CD4-positive, alpha-beta memory T cell (primary cell): ENCODE measurements at regions not wholly inside any gene's neighbourhood (a gene's known extent, or its start where the extent isn't known, plus 50 kb on each side); places are given as distances from the start of the nearest gene placed in this dataset.

Experiments used
- CTCF ChIA-PET: fragments of 350-600 bp; sonication (Branson Sonifier 250); formaldehyde crosslinking; loops from one replicate; lab custom pipeline; 2021; ENCODE audit warnings: inconsistent platforms; ENCODE audit not compliant: partially characterized antibody; lab: Charles Lee
- POLR2A ChIA-PET: fragments of 350-600 bp; sonication (Branson Sonifier 250); formaldehyde crosslinking; loops from one replicate; lab custom pipeline; 2021; ENCODE audit not compliant: partially characterized antibody; lab: Charles Lee
- DNase-seq, 5 donors: peaks; one replicate each; pipeline versions ENCODE4 v3.0.0 to v3.0.0-alpha.2; 2020 to 2022; ENCODE audit warnings: mixed read lengths in 1 of 5
- H3K27ac ChIP-seq: one replicate; pipeline ENCODE4 v1.7.0; 2013; ENCODE audit warnings: low read depth, low read length
- H3K27me3 ChIP-seq: 2 replicates; pipeline ENCODE4 v1.7.0; 2013; ENCODE audit warnings: mild to moderate bottlenecking, low read length, moderate library complexity; ENCODE audit not compliant: insufficient read depth
- H3K36me3 ChIP-seq: 2 replicates; pipeline ENCODE4 v1.7.0; 2013; ENCODE audit warnings: mild to moderate bottlenecking, low read length, moderate library complexity; ENCODE audit not compliant: insufficient read depth
- H3K4me1 ChIP-seq: 2 replicates; pipeline ENCODE4 v1.7.0; 2013; ENCODE audit warnings: mild to moderate bottlenecking, low read length, moderate library complexity; ENCODE audit not compliant: insufficient read depth
- H3K4me3 ChIP-seq, 2 donors: one replicate each; pipeline ENCODE4 v1.7.0; 2013; ENCODE audit warnings: low read length in 2 of 2, mild to moderate bottlenecking in 1 of 2
- H3K9me3 ChIP-seq, 2 donors: one replicate each; pipeline ENCODE4 v1.7.0; 2013; ENCODE audit warnings: low read length in 2 of 2, control low read depth in 1 of 2; ENCODE audit not compliant: control insufficient read depth in 1 of 2
- H3K27ac Mint-ChIP-seq, 7 donors: one replicate each; pipeline ENCODE4 v1.8.0; 2020 to 2021; ENCODE audit warnings: mixed read lengths in 7 of 7, mild to moderate bottlenecking in 6 of 7, inconsistent platforms in 3 of 7, moderate library complexity in 3 of 7
- H3K27me3 Mint-ChIP-seq, 2 donors: one replicate each; pipeline ENCODE4 v1.8.0; 2020 to 2021; ENCODE audit warnings: mixed read lengths in 2 of 2
- H3K36me3 Mint-ChIP-seq, 2 donors: one replicate each; pipeline ENCODE4 v1.8.0; 2020 to 2021; ENCODE audit warnings: mixed read lengths in 2 of 2, inconsistent platforms in 1 of 2, mild to moderate bottlenecking in 1 of 2
- H3K4me1 Mint-ChIP-seq, 4 donors: one replicate each; pipeline ENCODE4 v1.8.0; 2020 to 2021; ENCODE audit warnings: mixed read lengths in 4 of 4, mild to moderate bottlenecking in 1 of 4
- H3K4me3 Mint-ChIP-seq, 8 donors: one replicate each; pipeline ENCODE4 v1.8.0; 2020 to 2021; ENCODE audit warnings: mixed read lengths in 8 of 8, mild to moderate bottlenecking in 7 of 8, moderate library complexity in 6 of 8, inconsistent platforms in 3 of 8
- H3K9me3 Mint-ChIP-seq, 8 donors: one replicate each; pipeline ENCODE4 v1.8.0; 2020 to 2021; ENCODE audit warnings: mixed read lengths in 8 of 8, mild to moderate bottlenecking in 5 of 8, inconsistent platforms in 3 of 8, moderate library complexity in 1 of 8
- intact Hi-C: fragments of 100-400 bp; cut with micrococcal nuclease; formaldehyde crosslinking; loops from one replicate; pipeline ENCODE4 v1.15.1; 2023

DNA sequence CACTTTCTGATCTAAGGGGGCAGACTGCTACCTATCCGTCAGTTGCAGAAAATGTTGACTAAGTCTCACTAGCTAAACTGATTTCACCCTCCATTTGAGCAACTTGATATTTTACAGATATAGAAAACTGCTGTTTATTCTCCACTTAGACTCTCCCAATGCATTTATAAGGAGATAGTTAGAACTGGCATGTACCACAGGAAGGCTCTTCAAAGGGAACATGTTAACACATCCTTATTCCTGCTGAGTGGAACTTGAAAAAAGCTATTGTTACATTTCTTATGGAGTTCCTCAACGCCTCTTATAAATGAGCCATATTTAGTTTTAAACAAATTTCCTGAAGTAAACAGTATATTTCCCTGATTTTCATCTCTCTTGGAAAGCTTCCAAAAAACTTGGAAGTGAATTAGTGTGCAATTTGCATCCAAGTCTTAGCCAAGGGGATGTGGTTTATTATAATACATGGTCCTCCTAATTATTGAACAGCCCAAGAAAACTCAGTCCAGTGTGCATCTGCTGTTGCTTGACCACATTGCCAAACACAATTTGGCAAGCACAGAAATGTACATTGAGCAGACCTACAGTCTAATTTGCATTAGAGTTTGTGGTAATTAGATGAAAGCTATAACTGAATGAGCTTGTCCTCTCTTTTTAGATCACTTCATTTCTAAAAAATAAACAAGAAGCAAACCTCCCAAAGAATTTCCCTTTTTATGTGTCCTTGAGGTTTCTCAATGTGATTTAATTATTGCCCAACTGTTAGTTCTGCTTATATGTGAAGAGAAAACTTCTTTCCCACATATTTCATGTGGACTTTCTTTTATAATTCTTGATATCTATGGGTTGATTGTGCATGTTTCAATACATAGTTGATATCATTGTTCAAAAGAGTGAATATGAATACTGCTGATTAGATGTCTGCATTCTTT, 72.6 kb upstream of the DPH6 start:
- Mint-ChIP-seq H3K4me3 (no peak overlapping the region), H3K9me3 (peaks cover 0 to 12% (median 5%) of the 10 kb centered on the region in 8 donors), H3K4me1 (no peaks in the 10 kb centered on the region), H3K27ac (no peak overlapping the region), H3K27me3 (peaks cover 3 to 7% of the 10 kb centered on the region in 2 donors), H3K36me3 (no peaks in the 10 kb centered on the region)
- no peak overlapping the region for H3K27ac ChIP-seq
- ChIA-PET CTCF (no interaction called here), POLR2A (no interaction called here)
- no peaks in the 10 kb centered on the region for H3K9me3 ChIP-seq
- no peaks in the 10 kb centered on the region for H3K36me3 ChIP-seq
- intact Hi-C loops, result no loop called here
- H3K4me3 ChIP-seq, result no peak overlapping the region
- H3K27me3 ChIP-seq, result no peaks in the 10 kb centered on the region
- no peak for DNase-seq
- no peaks in the 10 kb centered on the region for H3K4me1 ChIP-seq

- no peak overlapping the region for H3K4me3 Mint-ChIP-seq
- H3K27me3 ChIP-seq, result no peaks in the 10 kb centered on the region
- intact Hi-C loops, result no loop called here
Measured at GRCh38 chr15:35622641-35623340, 76.8 kb upstream of the DPH6 start.

DNA sequence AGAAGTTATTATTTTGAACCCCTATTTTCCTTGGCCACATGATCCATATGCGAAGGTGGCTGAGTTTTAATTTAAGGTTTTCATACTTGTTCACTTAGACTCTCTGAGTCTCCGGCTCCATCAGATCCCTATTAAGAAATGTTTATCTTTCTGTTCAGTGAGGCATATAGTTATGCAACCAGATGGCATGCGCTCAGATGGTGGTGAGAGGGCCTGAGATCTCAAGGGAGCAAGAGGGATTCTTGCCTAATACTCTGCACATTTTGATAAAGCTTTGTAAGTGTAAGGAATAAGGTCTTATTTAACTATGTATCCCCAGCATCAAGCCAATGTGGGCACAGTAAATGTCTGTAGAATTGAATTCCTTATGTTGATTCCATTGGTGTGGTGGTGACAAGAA, 78.9 kb upstream of the DPH6 start:
- DNase-seq, result no peak
- Mint-ChIP-seq H3K4me1 (no peaks in the 10 kb centered on the region), H3K4me3 (no peak overlapping the region), H3K36me3 (no peaks in the 10 kb centered on the region), H3K27me3 (peaks cover 6 to 9% of the 10 kb centered on the region in 2 donors), H3K9me3 (peaks cover 0 to 2% (median 0%) of the 10 kb centered on the region in 8 donors), H3K27ac (no peak overlapping the region)
- CTCF ChIA-PET, result no interaction called here
- Histone ChIP-seq H3K4me1 (no peaks in the 10 kb centered on the region), H3K36me3 (no peaks in the 10 kb centered on the region), H3K27ac (no peak overlapping the region), H3K4me3 (no peak overlapping the region), H3K27me3 (no peaks in the 10 kb centered on the region), H3K9me3 (no peaks in the 10 kb centered on the region)
- intact Hi-C loops, result no loop called here
- POLR2A ChIA-PET, result no interaction called here

More at GRCh38 chr15:35622641-35623340, 76.8 kb upstream of the DPH6 start:
- no peaks in the 10 kb centered on the region for H3K4me1 Mint-ChIP-seq
- no peaks in the 10 kb centered on the region for H3K36me3 ChIP-seq
- H3K27me3 Mint-ChIP-seq, result peaks cover 3 to 4% of the 10 kb centered on the region in 2 donors
- ChIA-PET POLR2A (no interaction called here), CTCF (no interaction called here)
- H3K9me3 Mint-ChIP-seq, result no peaks in the 10 kb centered on the region
- no peaks in the 10 kb centered on the region for H3K36me3 Mint-ChIP-seq
- no peak for DNase-seq
- no peak overlapping the region for H3K27ac ChIP-seq
- H3K4me1 ChIP-seq, result no peaks in the 10 kb centered on the region
- no peaks in the 10 kb centered on the region for H3K9me3 ChIP-seq
- H3K27ac Mint-ChIP-seq, result no peak overlapping the region
- no peak overlapping the region for H3K4me3 ChIP-seq

DNA sequence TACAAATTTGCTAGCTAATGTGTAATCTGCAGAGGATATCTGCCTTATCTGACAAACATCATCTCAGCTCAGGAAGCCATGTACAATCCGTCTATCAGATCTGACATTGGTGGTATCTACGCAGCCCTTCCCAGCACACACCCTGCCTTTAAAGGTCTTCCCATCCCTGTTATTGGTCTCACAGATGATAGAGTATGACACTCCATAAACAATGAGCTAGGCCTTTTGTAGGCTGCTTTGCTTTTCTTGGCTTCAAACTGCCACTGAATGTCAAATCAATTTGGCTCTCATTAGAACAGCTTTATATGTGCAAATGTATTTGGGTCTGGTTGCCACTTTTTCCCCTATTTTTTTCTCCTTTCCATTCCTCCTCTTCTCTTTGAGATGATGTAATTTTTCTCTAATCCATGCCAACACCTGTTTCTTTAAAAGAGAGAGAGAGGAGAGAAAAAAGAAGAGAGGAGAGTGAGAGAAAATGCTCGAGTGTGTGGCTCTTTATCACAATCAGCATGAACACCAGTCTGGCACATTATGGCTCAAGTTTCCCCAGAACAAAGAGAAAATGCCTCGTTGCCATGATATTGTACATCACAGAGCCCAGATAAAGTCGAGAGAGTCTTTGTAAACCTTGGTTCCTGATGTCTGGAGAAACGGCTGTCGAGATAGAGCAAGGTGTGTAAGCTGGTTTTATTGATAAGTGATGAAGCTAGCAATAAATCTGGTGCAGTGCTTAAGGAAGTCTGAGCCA, 80.8 kb upstream of the DPH6 start:
- Histone ChIP-seq H3K36me3 (no peaks in the 10 kb centered on the region), H3K4me1 (no peaks in the 10 kb centered on the region), H3K27me3 (no peaks in the 10 kb centered on the region), H3K4me3 (no peak overlapping the region), H3K27ac (no peak overlapping the region), H3K9me3 (no peaks in the 10 kb centered on the region)
- H3K4me1 Mint-ChIP-seq, result no peaks in the 10 kb centered on the region
- POLR2A ChIA-PET, result no interaction called here
- H3K4me3 Mint-ChIP-seq, result no peak overlapping the region
- no peak overlapping the region for H3K27ac Mint-ChIP-seq
- CTCF ChIA-PET, result no interaction called here
- DNase-seq, result no peak
- peaks cover 6 to 8% of the 10 kb centered on the region in 2 donors for H3K27me3 Mint-ChIP-seq
- no peaks in the 10 kb centered on the region for H3K36me3 Mint-ChIP-seq
- peaks cover 0 to 2% (median 0%) of the 10 kb centered on the region in 8 donors for H3K9me3 Mint-ChIP-seq
- intact Hi-C loops, result no loop called here

DNA sequence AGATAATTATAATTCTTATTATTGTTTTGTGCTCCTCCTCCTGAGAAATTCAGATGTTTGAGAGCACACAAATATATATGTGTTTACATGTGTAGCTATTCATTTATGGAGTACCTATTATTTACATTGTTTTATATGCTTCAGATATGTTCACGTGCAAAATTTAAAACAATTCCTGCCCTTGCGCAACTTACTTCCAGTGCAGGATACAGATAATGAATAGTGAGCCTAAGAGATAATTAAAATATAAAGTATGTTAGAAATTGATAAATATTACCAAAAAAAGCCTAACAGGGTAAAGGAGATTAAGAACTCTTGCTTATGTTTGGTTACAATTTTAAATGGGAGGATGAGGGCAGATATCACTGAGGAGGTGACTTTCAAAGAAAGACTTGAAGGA, 81.7 kb upstream of the DPH6 start:
- Histone ChIP-seq H3K4me1 (no peaks in the 10 kb centered on the region), H3K9me3 (no peaks in the 10 kb centered on the region), H3K27me3 (no peaks in the 10 kb centered on the region), H3K27ac (no peak overlapping the region), H3K4me3 (no peak overlapping the region), H3K36me3 (no peaks in the 10 kb centered on the region)
- DNase-seq, result no peak
- H3K9me3 Mint-ChIP-seq, result peaks cover 0 to 2% (median 0%) of the 10 kb centered on the region in 8 donors
- no peak overlapping the region for H3K27ac Mint-ChIP-seq
- peaks cover 3 to 7% of the 10 kb centered on the region in 2 donors for H3K27me3 Mint-ChIP-seq
- H3K4me1 Mint-ChIP-seq, result no peaks in the 10 kb centered on the region
- H3K36me3 Mint-ChIP-seq, result no peaks in the 10 kb centered on the region
- intact Hi-C loops, result no loop called here
- ChIA-PET CTCF (no interaction called here), POLR2A (no interaction called here)
- H3K4me3 Mint-ChIP-seq, result no peak overlapping the region

DNA sequence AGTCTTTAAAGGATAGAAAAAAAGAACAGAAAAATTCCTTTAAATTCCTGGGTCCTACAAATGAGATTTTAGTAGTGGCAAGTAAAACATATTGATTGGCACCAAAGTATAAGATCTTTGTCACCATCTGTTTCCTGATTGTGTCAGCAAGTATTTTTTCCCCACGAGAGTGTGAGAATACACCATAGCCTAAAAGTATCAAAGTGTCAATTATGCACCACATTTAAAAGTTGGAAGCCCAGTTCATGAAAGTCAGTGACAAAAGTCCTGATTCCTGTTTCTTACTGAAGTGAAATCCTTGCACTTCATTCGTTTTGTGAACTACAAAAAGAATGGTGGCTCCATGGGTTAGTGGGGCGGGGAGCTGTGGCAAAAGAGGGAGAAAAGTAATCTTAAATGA, 83.8 kb upstream of the DPH6 start:
- H3K27me3 ChIP-seq, result no peaks in the 10 kb centered on the region
- no peaks in the 10 kb centered on the region for H3K9me3 ChIP-seq
- H3K36me3 ChIP-seq, result no peaks in the 10 kb centered on the region
- DNase-seq, result no peak
- Mint-ChIP-seq H3K4me3 (no peak overlapping the region), H3K9me3 (peaks cover 0 to 2% (median 0%) of the 10 kb centered on the region in 8 donors), H3K27ac (no peak overlapping the region), H3K4me1 (no peaks in the 10 kb centered on the region), H3K27me3 (peaks cover 5 to 7% of the 10 kb centered on the region in 2 donors), H3K36me3 (no peaks in the 10 kb centered on the region)
- ChIA-PET CTCF (no interaction called here), POLR2A (no interaction called here)
- intact Hi-C loops, result no loop called here
- H3K4me3 ChIP-seq, result no peak overlapping the region
- H3K4me1 ChIP-seq, result no peaks in the 10 kb centered on the region
- no peak overlapping the region for H3K27ac ChIP-seq

DNA sequence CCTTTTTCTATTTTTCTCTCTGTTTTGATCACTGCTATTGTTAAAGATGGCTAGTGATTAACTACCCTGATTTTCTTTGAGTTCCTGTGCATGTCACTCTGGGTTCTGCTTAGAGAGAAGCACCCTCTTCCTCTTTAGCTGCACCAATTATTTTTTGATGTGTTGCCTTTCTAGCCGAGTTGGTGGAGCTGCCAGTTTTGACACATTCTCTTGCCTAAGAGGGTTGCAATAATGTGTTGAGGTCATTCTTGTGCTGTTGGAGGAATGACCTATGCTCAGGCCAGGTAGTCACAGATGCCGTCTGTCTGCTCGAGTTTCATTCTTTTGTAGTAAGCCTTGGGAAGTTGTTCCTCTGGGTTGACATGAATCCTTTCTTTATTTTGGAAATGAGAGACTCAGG, 84.6 kb upstream of the DPH6 start:
- no peaks in the 10 kb centered on the region for H3K36me3 Mint-ChIP-seq
- no peaks in the 10 kb centered on the region for H3K4me1 Mint-ChIP-seq
- CTCF ChIA-PET, result no interaction called here
- POLR2A ChIA-PET, result no interaction called here
- H3K27ac Mint-ChIP-seq, result no peak overlapping the region
- peaks cover 5 to 7% of the 10 kb centered on the region in 2 donors for H3K27me3 Mint-ChIP-seq
- Histone ChIP-seq H3K4me1 (no peaks in the 10 kb centered on the region), H3K27ac (no peak overlapping the region), H3K27me3 (no peaks in the 10 kb centered on the region), H3K9me3 (no peaks in the 10 kb centered on the region), H3K36me3 (no peaks in the 10 kb centered on the region), H3K4me3 (no peak overlapping the region)
- intact Hi-C loops, result no loop called here
- DNase-seq, result no peak
- no peak overlapping the region for H3K4me3 Mint-ChIP-seq
- H3K9me3 Mint-ChIP-seq, result peaks cover 0 to 4% (median 0%) of the 10 kb centered on the region in 8 donors
